Liver (tissue), 8 donors: ENCODE measurements at regions not wholly inside any gene's neighbourhood (a gene's known extent, or its start where the extent isn't known, plus 50 kb on each side); places are given as distances from the start of the nearest gene placed in this dataset.

Experiments used
- DNase-seq: peaks from one replicate; pipeline ENCODE4 v3.0.0-alpha.2; 2017; ENCODE audit warnings: low spot score
- H3K27ac ChIP-seq, 2 donors: one replicate each; pipeline ENCODE4 v1.7.0; 2013; ENCODE audit warnings: inconsistent platforms in 2 of 2, low read length in 2 of 2, control low read depth in 1 of 2, low read depth in 1 of 2, mild to moderate bottlenecking in 1 of 2
- H3K27me3 ChIP-seq, 4 donors: one replicate each; pipeline versions ENCODE4 v1.6.1 to v1.7.0; 2013; ENCODE audit warnings: low read length in 3 of 4, inconsistent platforms in 1 of 4, mild to moderate bottlenecking in 1 of 4, moderate library complexity in 1 of 4; ENCODE audit not compliant: control insufficient read depth in 4 of 4, insufficient read depth in 4 of 4
- H3K36me3 ChIP-seq, 4 donors: one replicate each; pipeline versions ENCODE4 v1.6.1 to v1.7.0; 2013; ENCODE audit warnings: low read length in 3 of 4, mild to moderate bottlenecking in 3 of 4, low read depth in 1 of 4, moderate library complexity in 1 of 4; ENCODE audit not compliant: control insufficient read depth in 4 of 4, insufficient read depth in 3 of 4
- H3K4me1 ChIP-seq, 4 donors: one replicate each; pipeline versions ENCODE4 v1.6.1 to v1.7.0; 2013; ENCODE audit warnings: low read length in 3 of 4, mild to moderate bottlenecking in 3 of 4, moderate library complexity in 1 of 4; ENCODE audit not compliant: control insufficient read depth in 4 of 4, insufficient read depth in 4 of 4
- H3K4me3 ChIP-seq, 3 donors: one replicate each; pipeline versions ENCODE4 v1.6.1 to v1.7.0; 2013; ENCODE audit warnings: low read length in 3 of 3, control low read depth in 1 of 3, low read depth in 1 of 3, mild to moderate bottlenecking in 1 of 3
- H3K9ac ChIP-seq, 2 donors: one replicate each; pipeline ENCODE4 v1.7.0; 2013; ENCODE audit warnings: low read length in 2 of 2, mild to moderate bottlenecking in 2 of 2, moderate library complexity in 2 of 2, control low read depth in 1 of 2, low read depth in 1 of 2
- H3K9me3 ChIP-seq, 4 donors: one replicate each; pipeline versions ENCODE4 v1.6.1 to v1.7.0; 2013; ENCODE audit warnings: low read length in 3 of 4; ENCODE audit not compliant: control insufficient read depth in 4 of 4
- CTCF ChIP-seq: fragments of 150-350 bp; IDR thresholded peaks from 2 replicates; pipeline ENCODE4 v1.5.1; 2017; ENCODE audit warnings: improper control_type of control experiment, low read depth, low read length; ENCODE audit not compliant: missing input control
- EGR1 ChIP-seq, 2 donors: IDR thresholded peaks; 2 replicates each; pipeline ENCODE4 v1.6.1; 2016 to 2018; ENCODE audit warnings: antibody characterized with exemption in 2 of 2, low read depth in 2 of 2
- FOXA1 ChIP-seq: IDR thresholded peaks from 2 replicates; pipeline ENCODE4 v1.6.1; 2016; ENCODE audit warnings: antibody characterized with exemption
- HNF4A ChIP-seq, 2 donors: conservative IDR thresholded peaks; 2 replicates each; pipeline ENCODE4 v1.6.1; 2016; ENCODE audit warnings: antibody characterized with exemption in 2 of 2, mild to moderate bottlenecking in 2 of 2
- HNF4G ChIP-seq: IDR thresholded peaks from 2 replicates; pipeline ENCODE4 v1.6.1; 2016; ENCODE audit warnings: antibody characterized with exemption
- JUND ChIP-seq, 2 donors: IDR thresholded peaks; 2 replicates each; pipeline ENCODE4 v1.6.1; 2016; ENCODE audit warnings: antibody characterized with exemption in 2 of 2
- NR2F2 ChIP-seq: IDR thresholded peaks from 2 replicates; pipeline ENCODE4 v1.6.1; 2016; ENCODE audit warnings: antibody characterized with exemption
- RAD21 ChIP-seq, 2 donors: IDR thresholded peaks; 2 replicates each; pipeline ENCODE4 v1.6.1; 2016; ENCODE audit warnings: antibody characterized with exemption in 2 of 2, mild to moderate bottlenecking in 2 of 2
- RXRA ChIP-seq, 2 donors: IDR thresholded peaks; 2 replicates each; pipeline ENCODE4 v1.6.1; 2017 to 2018; ENCODE audit warnings: antibody characterized with exemption in 2 of 2, mild to moderate bottlenecking in 1 of 2
- SP1 ChIP-seq: IDR thresholded peaks from 2 replicates; pipeline ENCODE4 v1.6.1; 2018; ENCODE audit warnings: antibody characterized with exemption, mild to moderate bottlenecking
- TAF1 ChIP-seq: conservative IDR thresholded peaks from 2 replicates; pipeline ENCODE4 v1.6.1; 2016; ENCODE audit warnings: antibody characterized with exemption, mild to moderate bottlenecking
- YY1 ChIP-seq: IDR thresholded peaks from 2 replicates; pipeline ENCODE4 v1.6.1; 2016; ENCODE audit warnings: antibody characterized with exemption, mild to moderate bottlenecking
- WGBS: extraction: QIAGEN DNeasy Blood & Tissue Kit; methylation state at CpG from one replicate; pipeline ENCODE4 v1.1.7; 2013; 5-methylcytosine and 5-hydroxymethylcytosine counted together
- TF ChIP-seq, protein P1 (sequence below): IDR thresholded peaks from 2 replicates; pipeline ENCODE4 v1.6.1; 2016; ENCODE audit warnings: antibody characterized with exemption
- TF ChIP-seq, protein P2 (sequence below): IDR thresholded peaks from 2 replicates; pipeline ENCODE4 v1.6.1; 2016; ENCODE audit warnings: antibody characterized with exemption
- donor health status: healthy.
- donor health status: healthy.
- donor health status: healthy.
- donor health status: healthy.
- donor health status: healthy.

- no peak overlapping the region for H3K4me3 ChIP-seq
- H3K36me3 ChIP-seq, result no peaks in the 10 kb centered on the region
- no peak overlapping the region for H3K27ac ChIP-seq
- H3K27me3 ChIP-seq, result peaks cover 0 to 3% (median 0%) of the 10 kb centered on the region in 4 donors
- TF ChIP-seq, protein P1, sequence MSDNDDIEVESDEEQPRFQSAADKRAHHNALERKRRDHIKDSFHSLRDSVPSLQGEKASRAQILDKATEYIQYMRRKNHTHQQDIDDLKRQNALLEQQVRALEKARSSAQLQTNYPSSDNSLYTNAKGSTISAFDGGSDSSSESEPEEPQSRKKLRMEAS, result no peak
- TF ChIP-seq HNF4A (conservative IDR thresholded peaks at IDR 0.05) (no peak), SP1 (no peak), YY1 (no peak), CTCF (no peak), NR2F2 (no peak), EGR1 (IDR thresholded peaks at IDR 0.05; ENCODE audit: low read depth in 2 of 2) (no peak), HNF4G (no peak)
- no peak for DNase-seq
- no peak overlapping the region for H3K9ac ChIP-seq
- WGBS, result 50% methylated on average over 2 of the region's 2 CpGs
- no peaks in the 10 kb centered on the region for H3K4me1 ChIP-seq
- H3K9me3 ChIP-seq, result no peaks in the 10 kb centered on the region
Measured at GRCh38 chr3:166785876-166786275, 594.2 kb downstream of the ZBBX start.

- no peaks in the 10 kb centered on the region for H3K9me3 ChIP-seq
- H3K36me3 ChIP-seq, result no peaks in the 10 kb centered on the region
- TF ChIP-seq SP1 (no peak), HNF4A (conservative IDR thresholded peaks at IDR 0.05) (no peak), RXRA (IDR thresholded peaks at IDR 0.05) (no peak), EGR1 (IDR thresholded peaks at IDR 0.05; ENCODE audit: low read depth in 2 of 2) (no peak), RAD21 (IDR thresholded peaks at IDR 0.05) (no peak), FOXA1 (no peak)
- TF ChIP-seq, protein P2, sequence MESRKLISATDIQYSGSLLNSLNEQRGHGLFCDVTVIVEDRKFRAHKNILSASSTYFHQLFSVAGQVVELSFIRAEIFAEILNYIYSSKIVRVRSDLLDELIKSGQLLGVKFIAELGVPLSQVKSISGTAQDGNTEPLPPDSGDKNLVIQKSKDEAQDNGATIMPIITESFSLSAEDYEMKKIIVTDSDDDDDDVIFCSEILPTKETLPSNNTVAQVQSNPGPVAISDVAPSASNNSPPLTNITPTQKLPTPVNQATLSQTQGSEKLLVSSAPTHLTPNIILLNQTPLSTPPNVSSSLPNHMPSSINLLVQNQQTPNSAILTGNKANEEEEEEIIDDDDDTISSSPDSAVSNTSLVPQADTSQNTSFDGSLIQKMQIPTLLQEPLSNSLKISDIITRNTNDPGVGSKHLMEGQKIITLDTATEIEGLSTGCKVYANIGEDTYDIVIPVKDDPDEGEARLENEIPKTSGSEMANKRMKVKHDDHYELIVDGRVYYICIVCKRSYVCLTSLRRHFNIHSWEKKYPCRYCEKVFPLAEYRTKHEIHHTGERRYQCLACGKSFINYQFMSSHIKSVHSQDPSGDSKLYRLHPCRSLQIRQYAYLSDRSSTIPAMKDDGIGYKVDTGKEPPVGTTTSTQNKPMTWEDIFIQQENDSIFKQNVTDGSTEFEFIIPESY, result no peak
- TF ChIP-seq, protein P1, result no peak
- H3K9ac ChIP-seq, result no peak overlapping the region
- 65% methylated on average over 2 of the region's 2 CpGs for WGBS
- no peak overlapping the region for H3K4me3 ChIP-seq
- H3K27me3 ChIP-seq, result peaks cover 0 to 3% (median 0%) of the 10 kb centered on the region in 4 donors
- H3K27ac ChIP-seq, result no peak overlapping the region
- DNase-seq, result no peak
- no peaks in the 10 kb centered on the region for H3K4me1 ChIP-seq
Measured at GRCh38 chr3:166783206-166783605, 596.9 kb downstream of the ZBBX start.

GRCh38 chr3:166764698-166765318 is 615.3 kb downstream of the ZBBX start:
- 77% methylated on average over 5 of the region's 5 CpGs for WGBS

More at GRCh38 chr3:166764698-166765318, 615.3 kb downstream of the ZBBX start:
- Histone ChIP-seq H3K9ac (no peak overlapping the region), H3K36me3 (no peaks in the 10 kb centered on the region), H3K4me3 (no peak overlapping the region), H3K27ac (no peak overlapping the region), H3K4me1 (no peaks in the 10 kb centered on the region), H3K27me3 (no peaks in the 10 kb centered on the region), H3K9me3 (peaks cover 0 to 6% (median 4%) of the 10 kb centered on the region in 4 donors)
- DNase-seq, result no peak
- TF ChIP-seq TAF1 (no peak), HNF4A (conservative IDR thresholded peaks at IDR 0.05) (no peak), JUND (IDR thresholded peaks at IDR 0.05) (no peak)
